ENCODE measurements at regions not wholly inside any gene's neighbourhood (a gene's known extent, or its start where the extent isn't known, plus 50 kb on each side); places are given as distances from the start of the nearest gene placed in this dataset.

- no peaks in the 10 kb centered on the region for H3K36me3 ChIP-seq (ENCODE audit: insufficient read depth, low read length)
- ChIA-PET POLR2A (ENCODE audit: partially characterized antibody) (no interaction called here), CTCF (ENCODE audit: partially characterized antibody) (no interaction called here)
- Mint-ChIP-seq H3K27me3 (no peaks in the 10 kb centered on the region), H3K4me1 (no peaks in the 10 kb centered on the region), H3K4me3 (no peak overlapping the region), H3K36me3 (no peaks in the 10 kb centered on the region), H3K9me3 (peaks cover 0 to 8% (median 5%) of the 10 kb centered on the region in 8 donors), H3K27ac (no peak overlapping the region)
- no peaks in the 10 kb centered on the region for H3K4me1 ChIP-seq (ENCODE audit: insufficient read depth, low read length)
- no peaks in the 10 kb centered on the region for H3K27me3 ChIP-seq (ENCODE audit: insufficient read depth, low read length)
- intact Hi-C loops (cut with micrococcal nuclease), result no loop called here
- no peak overlapping the region for H3K27ac ChIP-seq (ENCODE audit: low read depth, low read length)
- no peak for DNase-seq
- H3K4me3 ChIP-seq (ENCODE audit: low read length in 2 of 2), result no peak overlapping the region
- no peaks in the 10 kb centered on the region for H3K9me3 ChIP-seq (ENCODE audit: control insufficient read depth in 1 of 2, low read length in 2 of 2)
Observed at GRCh38 chr7:136326045-136326609, 349.0 kb upstream of the MTPN start.

GRCh38 chr7:136325578-136325977 is 348.4 kb upstream of the MTPN start:
- intact Hi-C loops (cut with micrococcal nuclease), result no loop called here
- H3K9me3 Mint-ChIP-seq, result peaks cover 0 to 8% (median 6%) of the 10 kb centered on the region in 8 donors
- Histone ChIP-seq H3K9me3 (ENCODE audit: control insufficient read depth in 1 of 2, low read length in 2 of 2) (no peaks in the 10 kb centered on the region), H3K27ac (ENCODE audit: low read depth, low read length) (no peak overlapping the region), H3K4me1 (ENCODE audit: insufficient read depth, low read length) (no peaks in the 10 kb centered on the region), H3K36me3 (ENCODE audit: insufficient read depth, low read length) (no peaks in the 10 kb centered on the region), H3K27me3 (ENCODE audit: insufficient read depth, low read length) (no peaks in the 10 kb centered on the region), H3K4me3 (ENCODE audit: low read length in 2 of 2) (no peak overlapping the region)
- H3K27ac Mint-ChIP-seq, result no peak overlapping the region
- POLR2A ChIA-PET (ENCODE audit: partially characterized antibody), result no interaction called here
- no peaks in the 10 kb centered on the region for H3K4me1 Mint-ChIP-seq
- no peak for DNase-seq
- no peaks in the 10 kb centered on the region for H3K27me3 Mint-ChIP-seq
- H3K36me3 Mint-ChIP-seq, result no peaks in the 10 kb centered on the region
- no peak overlapping the region for H3K4me3 Mint-ChIP-seq
- CTCF ChIA-PET (ENCODE audit: partially characterized antibody), result no interaction called here

GRCh38 chr7:136325027-136325426 is 347.9 kb upstream of the MTPN start:
- intact Hi-C loops (cut with micrococcal nuclease), result no loop called here
- H3K36me3 ChIP-seq (ENCODE audit: insufficient read depth, low read length), result no peaks in the 10 kb centered on the region

GRCh38 chr7:136324073-136324704 is 347.0 kb upstream of the MTPN start:
- no peaks in the 10 kb centered on the region for H3K27me3 Mint-ChIP-seq
- intact Hi-C loops (cut with micrococcal nuclease), result no loop called here
- no peaks in the 10 kb centered on the region for H3K36me3 ChIP-seq (ENCODE audit: insufficient read depth, low read length)
- H3K4me1 ChIP-seq (ENCODE audit: insufficient read depth, low read length), result no peaks in the 10 kb centered on the region
- H3K4me3 ChIP-seq (ENCODE audit: low read length in 2 of 2), result no peak overlapping the region
- ChIA-PET POLR2A (ENCODE audit: partially characterized antibody) (no interaction called here), CTCF (ENCODE audit: partially characterized antibody) (no interaction called here)
- H3K27me3 ChIP-seq (ENCODE audit: insufficient read depth, low read length), result no peaks in the 10 kb centered on the region
- no peak overlapping the region for H3K27ac Mint-ChIP-seq
- H3K9me3 Mint-ChIP-seq, result peaks cover 0 to 11% (median 8%) of the 10 kb centered on the region in 8 donors
- H3K27ac ChIP-seq (ENCODE audit: low read depth, low read length), result no peak overlapping the region
- DNase-seq, result no peak
- H3K4me1 Mint-ChIP-seq, result no peaks in the 10 kb centered on the region
- no peaks in the 10 kb centered on the region for H3K9me3 ChIP-seq (ENCODE audit: control insufficient read depth in 1 of 2, low read length in 2 of 2)
- no peak overlapping the region for H3K4me3 Mint-ChIP-seq
- H3K36me3 Mint-ChIP-seq, result no peaks in the 10 kb centered on the region

More at GRCh38 chr7:136325027-136325426, 347.9 kb upstream of the MTPN start:
- H3K27me3 ChIP-seq (ENCODE audit: insufficient read depth, low read length), result no peaks in the 10 kb centered on the region
- H3K9me3 ChIP-seq (ENCODE audit: control insufficient read depth in 1 of 2, low read length in 2 of 2), result no peaks in the 10 kb centered on the region
- no peaks in the 10 kb centered on the region for H3K4me1 ChIP-seq (ENCODE audit: insufficient read depth, low read length)
- Mint-ChIP-seq H3K9me3 (peaks cover 0 to 7% (median 6%) of the 10 kb centered on the region in 8 donors), H3K27ac (no peak overlapping the region), H3K4me1 (no peaks in the 10 kb centered on the region), H3K4me3 (no peak overlapping the region), H3K36me3 (no peaks in the 10 kb centered on the region), H3K27me3 (no peaks in the 10 kb centered on the region)
- no peak overlapping the region for H3K27ac ChIP-seq (ENCODE audit: low read depth, low read length)
- ChIA-PET POLR2A (ENCODE audit: partially characterized antibody) (no interaction called here), CTCF (ENCODE audit: partially characterized antibody) (no interaction called here)
- DNase-seq, result no peak
- H3K4me3 ChIP-seq (ENCODE audit: low read length in 2 of 2), result no peak overlapping the region

- Mint-ChIP-seq H3K4me3 (no peak overlapping the region), H3K27ac (no peak overlapping the region), H3K36me3 (no peaks in the 10 kb centered on the region), H3K4me1 (no peaks in the 10 kb centered on the region), H3K9me3 (peaks cover 0 to 57% (median 37%) of the 10 kb centered on the region in 8 donors), H3K27me3 (no peaks in the 10 kb centered on the region)
- intact Hi-C loops (cut with micrococcal nuclease), result no loop called here
- H3K27ac ChIP-seq (ENCODE audit: low read depth, low read length), result no peak overlapping the region
- DNase-seq, result no peak
- no peak overlapping the region for H3K4me3 ChIP-seq (ENCODE audit: low read length in 2 of 2)
- POLR2A ChIA-PET (ENCODE audit: partially characterized antibody), result no interaction called here
- H3K9me3 ChIP-seq (ENCODE audit: control insufficient read depth in 1 of 2, low read length in 2 of 2), result no peaks in the 10 kb centered on the region
- CTCF ChIA-PET (ENCODE audit: partially characterized antibody), result no interaction called here
- H3K27me3 ChIP-seq (ENCODE audit: insufficient read depth, low read length), result no peaks in the 10 kb centered on the region
- H3K36me3 ChIP-seq (ENCODE audit: insufficient read depth, low read length), result no peaks in the 10 kb centered on the region
- no peaks in the 10 kb centered on the region for H3K4me1 ChIP-seq (ENCODE audit: insufficient read depth, low read length)
Observed at GRCh38 chr7:136312592-136312991, 335.4 kb upstream of the MTPN start.

GRCh38 chr7:136309407-136309806 is 332.2 kb upstream of the MTPN start:
- no peaks in the 10 kb centered on the region for H3K36me3 Mint-ChIP-seq
- H3K4me3 Mint-ChIP-seq, result no peak overlapping the region
- no peak overlapping the region for H3K4me3 ChIP-seq (ENCODE audit: low read length in 2 of 2)
- intact Hi-C loops (cut with micrococcal nuclease), result no loop called here
- H3K36me3 ChIP-seq (ENCODE audit: insufficient read depth, low read length), result no peaks in the 10 kb centered on the region
- POLR2A ChIA-PET (ENCODE audit: partially characterized antibody), result no interaction called here
- no peaks in the 10 kb centered on the region for H3K4me1 ChIP-seq (ENCODE audit: insufficient read depth, low read length)
- no peak overlapping the region for H3K27ac ChIP-seq (ENCODE audit: low read depth, low read length)
- H3K27me3 Mint-ChIP-seq, result no peaks in the 10 kb centered on the region
- H3K27ac Mint-ChIP-seq, result no peak overlapping the region
- H3K27me3 ChIP-seq (ENCODE audit: insufficient read depth, low read length), result no peaks in the 10 kb centered on the region
- H3K9me3 Mint-ChIP-seq, result peaks cover 0 to 41% (median 22%) of the 10 kb centered on the region in 8 donors
- H3K9me3 ChIP-seq (ENCODE audit: control insufficient read depth in 1 of 2, low read length in 2 of 2), result no peaks in the 10 kb centered on the region
- DNase-seq, result no peak
- H3K4me1 Mint-ChIP-seq, result no peaks in the 10 kb centered on the region
- CTCF ChIA-PET (ENCODE audit: partially characterized antibody), result no interaction called here

GRCh38 chr7:136308230-136308629 is 331.1 kb upstream of the MTPN start:
- ChIA-PET CTCF (ENCODE audit: partially characterized antibody) (no interaction called here), POLR2A (ENCODE audit: partially characterized antibody) (no interaction called here)
- H3K4me3 ChIP-seq (ENCODE audit: low read length in 2 of 2), result no peak overlapping the region
- H3K27me3 ChIP-seq (ENCODE audit: insufficient read depth, low read length), result no peaks in the 10 kb centered on the region
- Mint-ChIP-seq H3K27ac (no peak overlapping the region), H3K9me3 (peaks cover 0 to 41% (median 23%) of the 10 kb centered on the region in 8 donors), H3K27me3 (no peaks in the 10 kb centered on the region), H3K36me3 (no peaks in the 10 kb centered on the region), H3K4me3 (no peak overlapping the region), H3K4me1 (no peaks in the 10 kb centered on the region)
- no peak for DNase-seq
- H3K9me3 ChIP-seq (ENCODE audit: control insufficient read depth in 1 of 2, low read length in 2 of 2), result no peaks in the 10 kb centered on the region
- no peak overlapping the region for H3K27ac ChIP-seq (ENCODE audit: low read depth, low read length)
- H3K4me1 ChIP-seq (ENCODE audit: insufficient read depth, low read length), result no peaks in the 10 kb centered on the region
- no peaks in the 10 kb centered on the region for H3K36me3 ChIP-seq (ENCODE audit: insufficient read depth, low read length)
- intact Hi-C loops (cut with micrococcal nuclease), result no loop called here

Data from CD4-positive, alpha-beta memory T cell (primary cell).